HG02588 (cell line): ENCODE measurements at regions not wholly inside any gene's neighbourhood (a gene's known extent, or its start where the extent isn't known, plus 50 kb on each side); places are given as distances from the start of the nearest gene placed in this dataset.
"Not testable (repeated sequence)": the region's sequence is repeated elsewhere in the genome, so short reads cannot be mapped to it uniquely, and the experiment has no call there.

Experiments used
- ATAC-seq: cut with Tn5 transposase; IDR thresholded peaks from one replicate; pipeline ENCODE4 v1.9.1; 2021; ENCODE audit warnings: mild to moderate bottlenecking, moderate library complexity; ENCODE audit not compliant: unreplicated experiment

GRCh38 chr13:107827840-107828549, 387.3 kb downstream of the LIG4 start:
- no peak for ATAC-seq

GRCh38 chr13:107824635-107825034, 390.7 kb downstream of the LIG4 start:
- ATAC-seq, result no peak

DNA sequence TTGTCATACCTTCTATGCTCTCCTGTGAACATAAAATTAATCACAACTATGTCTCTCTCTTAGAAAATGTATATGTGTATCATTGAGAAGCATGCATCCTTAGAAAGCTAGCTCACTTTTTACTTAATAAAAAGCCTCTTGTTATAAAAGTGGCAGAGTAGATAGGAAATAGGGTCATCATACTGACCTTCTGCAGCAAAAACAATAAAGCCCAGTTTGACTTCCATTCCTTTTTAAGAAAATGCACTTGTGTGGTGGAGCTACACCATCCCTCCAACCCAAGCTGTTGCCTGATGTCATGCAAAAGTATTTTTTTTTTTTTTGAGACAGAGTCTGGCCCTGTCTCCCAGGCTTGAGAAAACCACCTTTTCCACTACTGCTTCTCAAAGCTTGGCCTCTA, 393.3 kb downstream of the LIG4 start:
- ATAC-seq, result no peak

- no peak for ATAC-seq
Measured at GRCh38 chr13:107821492-107821891, 393.8 kb downstream of the LIG4 start.

GRCh38 chr13:107819071-107819470, 396.3 kb downstream of the LIG4 start:
- ATAC-seq, result no peak

GRCh38 chr13:107817647-107818287, 397.6 kb downstream of the LIG4 start:
- no peak for ATAC-seq

GRCh38 chr13:107812014-107812412, 403.3 kb downstream of the LIG4 start:
- ATAC-seq, result no peak

DNA sequence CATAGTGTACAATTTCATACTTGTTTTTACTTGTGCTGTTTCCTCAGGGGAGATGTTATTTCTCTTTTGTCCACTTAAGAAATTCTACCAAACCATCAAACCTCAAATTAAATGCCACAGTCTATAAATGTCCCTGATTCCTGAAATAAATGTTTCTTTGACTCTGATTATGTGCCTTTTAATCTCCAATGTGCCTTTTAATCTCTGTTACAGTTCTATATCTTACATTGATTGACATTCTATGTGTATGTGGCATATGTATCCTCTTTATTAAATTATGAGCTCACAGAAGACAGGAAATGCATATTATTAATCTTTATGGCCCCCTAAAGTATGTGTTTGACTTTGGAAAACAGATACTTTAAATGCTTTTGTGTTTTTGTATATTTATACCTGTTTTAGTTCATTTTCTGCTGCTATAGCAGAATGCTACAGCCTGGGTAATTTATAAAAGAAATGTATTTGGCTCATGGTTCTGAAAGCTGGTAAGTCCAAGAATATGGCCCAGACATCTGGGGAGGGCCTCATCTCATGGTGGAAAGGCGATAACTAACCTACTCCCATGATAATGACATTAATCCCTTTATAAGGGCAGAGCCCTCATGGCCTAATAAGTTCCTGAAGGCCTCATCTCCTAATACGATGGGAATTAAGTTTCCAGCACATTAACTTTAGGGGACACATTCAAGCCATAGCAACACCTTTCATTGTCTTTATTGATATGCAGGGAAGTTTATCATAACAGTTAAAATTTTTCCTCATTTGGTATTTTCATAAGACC, 403.9 kb downstream of the LIG4 start:
- no peak for ATAC-seq

- ATAC-seq, result no peak
Measured at GRCh38 chr13:107809125-107809524, 406.2 kb downstream of the LIG4 start.

DNA sequence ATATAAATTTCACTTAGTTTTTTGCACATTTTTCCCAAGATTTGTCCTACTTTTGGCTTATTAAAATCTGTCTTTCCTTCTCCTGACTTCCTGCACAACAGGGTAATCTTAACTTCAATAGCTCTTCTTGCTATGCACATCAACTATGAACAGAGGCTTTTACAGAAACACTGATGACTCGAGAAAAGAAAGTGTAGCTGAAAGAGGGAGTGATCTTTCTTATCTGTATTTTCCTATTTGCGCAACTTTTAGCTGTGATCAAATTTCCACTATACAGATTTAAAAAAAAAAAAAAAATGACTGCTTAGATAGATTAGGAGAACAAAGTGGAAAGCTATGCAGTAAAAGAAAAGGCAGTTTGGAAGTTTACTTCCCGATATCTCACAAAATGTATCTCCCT, 406.9 kb downstream of the LIG4 start:
- ATAC-seq, result no peak

GRCh38 chr13:107807306-107808073, 407.8 kb downstream of the LIG4 start:
- ATAC-seq, result no peak

- no peak for ATAC-seq
Measured at GRCh38 chr13:107806726-107807125, 408.6 kb downstream of the LIG4 start.

GRCh38 chr13:107803822-107804495, 411.4 kb downstream of the LIG4 start:
- no peak for ATAC-seq

DNA sequence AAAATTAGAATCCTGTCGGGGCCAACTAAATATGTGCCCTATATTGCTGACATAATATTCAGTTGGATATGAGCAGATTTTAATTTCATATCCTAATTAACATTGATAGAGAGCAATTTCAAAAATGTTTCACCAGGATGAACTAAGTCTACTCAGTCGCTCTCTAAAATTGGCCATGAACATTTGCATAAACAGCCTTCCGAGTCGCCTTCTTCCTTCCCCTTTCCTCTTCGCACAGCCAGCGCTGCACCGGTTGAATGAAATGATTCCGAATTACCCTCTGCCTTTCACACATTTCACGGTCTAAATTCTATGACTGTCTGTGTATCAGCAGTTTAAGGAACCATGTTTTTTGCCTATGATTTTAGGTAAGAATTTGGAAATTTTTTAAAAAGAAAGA, 413.7 kb downstream of the LIG4 start:
- ATAC-seq, result no peak

GRCh38 chr13:107799001-107799400, 416.3 kb downstream of the LIG4 start:
- ATAC-seq, result no peak

- no peak for ATAC-seq
Measured at GRCh38 chr13:107790397-107790796, 424.9 kb downstream of the LIG4 start.

DNA sequence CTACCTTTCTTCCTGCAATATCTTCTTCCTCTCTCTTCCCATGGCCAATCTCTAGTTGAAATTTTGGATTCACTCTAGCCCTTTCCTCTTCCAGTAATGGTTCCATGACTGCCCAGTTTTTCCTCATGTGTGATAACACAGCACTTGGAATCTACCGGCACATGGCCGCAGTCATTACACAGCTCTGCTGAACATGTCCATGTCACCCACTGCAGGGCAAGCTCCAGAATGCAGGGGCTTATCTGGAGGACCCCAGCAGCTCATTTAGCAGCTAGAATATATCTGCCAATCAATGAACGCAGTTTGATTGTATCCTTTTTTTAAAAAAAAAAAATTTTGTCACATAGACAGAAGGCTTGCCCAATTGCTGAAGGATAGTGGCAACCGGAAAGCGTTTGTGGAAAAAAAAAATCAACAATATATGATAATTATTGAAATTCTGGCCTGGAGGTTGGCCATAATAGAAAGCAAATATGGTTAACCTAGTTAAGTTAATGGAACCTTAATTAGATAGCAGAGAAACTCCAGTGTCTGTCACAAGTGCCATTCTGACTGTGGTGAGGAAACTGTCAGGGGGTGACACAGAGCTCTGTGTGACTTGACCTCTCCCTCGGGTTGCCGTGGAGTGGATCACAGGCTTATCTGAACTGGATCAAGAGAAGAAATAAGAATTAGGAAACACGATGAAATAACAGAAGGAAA, 426.7 kb downstream of the LIG4 start:
- no peak for ATAC-seq

- not testable (repeated sequence) for ATAC-seq
Measured at GRCh38 chr13:107782646-107783045, 432.7 kb downstream of the LIG4 start.

DNA sequence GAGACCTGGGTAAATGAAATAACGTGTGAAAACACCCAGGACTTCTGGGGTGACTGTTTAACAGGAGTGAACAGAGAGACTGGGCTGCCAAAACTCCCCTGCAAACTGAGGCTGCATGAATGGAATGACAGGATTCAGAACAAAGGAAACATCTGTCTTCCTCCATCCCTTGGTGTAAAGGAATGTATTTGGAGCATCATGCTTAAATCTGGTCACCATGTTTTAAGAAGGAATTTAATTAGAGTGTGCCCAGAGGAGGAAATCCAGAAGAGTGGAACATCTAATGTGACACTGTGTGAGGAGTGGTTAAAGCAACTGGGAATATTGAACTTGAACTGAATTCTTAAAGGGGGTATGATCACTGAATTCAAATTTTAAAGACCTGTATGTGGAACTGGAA, 437.2 kb downstream of the LIG4 start:
- no peak for ATAC-seq

- ATAC-seq, result no peak
Measured at GRCh38 chr13:107770541-107770940, 444.8 kb downstream of the LIG4 start.
